IPS-20b (cell line): ENCODE measurements at regions not wholly inside any gene's neighbourhood (a gene's known extent, or its start where the extent isn't known, plus 50 kb on each side); places are given as distances from the start of the nearest gene placed in this dataset.

Experiments
- H3K27ac ChIP-seq: one replicate; pipeline ENCODE4 v1.5.1; 2013; ENCODE audit warnings: low read length
- H3K27me3 ChIP-seq: 2 replicates; pipeline ENCODE4 v1.6.1; 2013; ENCODE audit warnings: mild to moderate bottlenecking, low read length, inconsistent platforms; ENCODE audit not compliant: insufficient read depth
- H3K36me3 ChIP-seq: 2 replicates; pipeline ENCODE4 v1.6.1; 2013; ENCODE audit warnings: low read depth, mild to moderate bottlenecking, inconsistent platforms, low read length, moderate library complexity; ENCODE audit not compliant: insufficient read depth
- H3K4me1 ChIP-seq: 2 replicates; pipeline ENCODE4 v1.6.1; 2013; ENCODE audit warnings: mild to moderate bottlenecking, control low read depth, inconsistent platforms, low read length, moderate library complexity; ENCODE audit not compliant: insufficient read depth
- H3K4me3 ChIP-seq: 2 replicates; pipeline ENCODE4 v1.5.1; 2013; ENCODE audit warnings: mild to moderate bottlenecking, low read length, inconsistent platforms
- H3K9ac ChIP-seq: 2 replicates; pipeline ENCODE4 v1.6.1; 2013; ENCODE audit warnings: low read depth, mild to moderate bottlenecking, inconsistent platforms, low read length, moderate library complexity
- H3K9me3 ChIP-seq: 2 replicates; pipeline ENCODE4 v1.6.1; 2013; ENCODE audit warnings: mild to moderate bottlenecking, low read depth, low read length, inconsistent platforms; ENCODE audit not compliant: insufficient read depth

DNA sequence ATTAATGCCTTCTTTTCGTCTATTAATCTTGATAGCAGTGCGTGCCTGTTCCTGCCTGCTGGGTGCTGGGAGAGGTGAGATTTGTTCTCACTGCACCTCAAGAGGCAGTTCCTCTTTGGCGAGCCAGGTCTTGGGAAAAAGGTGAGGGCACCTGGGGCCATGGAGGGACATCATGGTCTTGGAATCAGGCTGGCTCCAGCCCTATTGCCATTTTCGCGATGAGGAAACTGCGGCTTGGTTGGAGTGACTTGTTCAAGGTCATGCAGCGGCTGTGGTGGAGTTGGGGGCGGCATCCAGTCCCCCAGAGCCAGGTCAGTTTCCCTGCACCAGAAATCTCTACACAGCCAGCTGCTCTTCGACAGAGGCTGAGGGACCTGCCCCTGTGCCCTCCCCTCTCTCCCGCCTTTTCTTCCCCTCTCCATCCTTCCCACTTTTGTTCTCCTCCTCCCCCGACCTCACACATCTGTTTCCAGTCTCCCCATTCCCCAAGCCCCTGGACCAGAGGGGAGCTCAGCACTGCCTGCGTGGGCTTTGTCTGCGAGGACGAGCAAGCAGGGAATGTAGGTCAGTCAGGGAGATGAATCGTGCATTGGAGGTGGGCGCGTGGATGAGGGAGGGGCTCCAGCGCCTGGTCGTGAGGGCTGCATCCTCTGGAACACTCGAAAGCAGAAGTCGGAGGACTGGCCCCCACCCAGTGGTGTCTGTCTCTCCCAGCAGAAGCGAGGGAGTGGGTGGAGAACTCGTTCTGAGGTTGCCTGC, 135.1 kb downstream of the ACTL8 start:
- H3K9ac ChIP-seq, result no peak overlapping the region; the same call in 1 of the 2 replicates
- no peaks in the 10 kb centered on the region for H3K4me1 ChIP-seq
- no peaks in the 10 kb centered on the region for H3K9me3 ChIP-seq
- no peak overlapping the region for H3K27ac ChIP-seq
- H3K4me3 ChIP-seq, result no peak overlapping the region
- H3K36me3 ChIP-seq, result no peaks in the 10 kb centered on the region
- peaks cover 18% of the 10 kb centered on the region for H3K27me3 ChIP-seq

DNA sequence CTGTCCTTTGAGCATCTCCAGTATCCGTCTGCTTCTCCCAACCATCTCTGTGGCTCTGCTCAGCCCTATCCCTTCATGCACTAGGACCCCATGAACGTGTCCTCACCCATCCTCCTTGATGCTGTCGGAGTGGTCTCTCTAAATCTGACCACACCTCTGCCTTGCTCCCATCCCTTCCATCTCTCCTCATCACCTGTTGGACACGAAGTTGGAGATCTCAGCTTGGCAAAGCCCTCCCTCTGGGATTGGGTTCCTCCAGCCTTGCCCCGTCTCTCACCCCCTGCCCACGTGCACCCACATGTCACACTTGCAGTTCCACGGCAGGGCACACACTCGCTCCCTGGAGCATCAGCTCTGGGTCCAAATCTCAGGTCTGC, 135.7 kb downstream of the ACTL8 start:
- no peak overlapping the region for H3K4me3 ChIP-seq
- H3K27me3 ChIP-seq, result peaks cover 18% of the 10 kb centered on the region
- no peaks in the 10 kb centered on the region for H3K36me3 ChIP-seq
- no peaks in the 10 kb centered on the region for H3K4me1 ChIP-seq
- no peak overlapping the region for H3K9ac ChIP-seq
- no peak overlapping the region for H3K27ac ChIP-seq
- H3K9me3 ChIP-seq, result no peaks in the 10 kb centered on the region

DNA sequence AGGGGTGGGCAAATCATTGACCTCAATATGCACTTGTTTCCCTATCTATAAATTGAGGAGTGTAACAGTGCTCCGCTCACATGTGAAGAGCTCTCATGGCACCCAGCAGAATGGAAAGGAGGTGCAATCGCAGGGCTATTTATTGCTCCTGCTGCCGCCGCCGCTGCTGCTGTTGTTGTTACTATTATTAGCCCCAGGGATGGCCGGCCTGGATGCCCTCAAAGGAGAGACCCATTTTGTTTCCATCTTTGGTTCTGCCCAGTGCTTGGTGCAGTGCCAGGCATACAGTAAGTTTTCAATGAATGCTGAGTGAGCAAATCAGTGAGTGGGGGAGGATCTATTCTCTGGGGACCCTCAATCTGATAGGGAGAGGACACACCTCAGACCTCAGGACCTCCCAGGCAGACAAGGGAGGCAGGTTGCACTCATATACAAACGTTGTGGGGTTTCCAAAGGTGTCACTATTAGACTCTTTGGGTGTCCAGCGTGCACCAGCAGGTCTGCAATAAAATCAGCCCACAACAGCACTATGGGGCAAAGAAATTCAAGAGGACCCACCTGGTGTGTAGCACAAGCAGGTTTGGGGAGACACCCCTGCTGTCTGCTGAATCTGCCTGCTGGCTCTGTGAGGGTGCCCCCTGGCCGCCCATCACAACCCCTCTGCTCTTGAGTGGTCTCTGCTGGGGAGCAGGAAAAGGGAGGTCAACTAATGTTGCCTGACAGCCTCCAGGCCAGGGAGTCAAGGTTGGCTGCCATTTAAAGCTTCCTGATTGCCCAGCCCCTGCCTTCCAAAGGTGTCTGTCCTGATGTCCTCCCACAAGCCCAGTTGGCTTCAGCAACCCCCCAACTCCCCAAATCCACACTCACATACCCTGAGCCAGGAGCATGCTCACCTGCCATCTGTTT, 136.3 kb downstream of the ACTL8 start:
- Histone ChIP-seq H3K9ac (no peak overlapping the region), H3K36me3 (no peaks in the 10 kb centered on the region), H3K4me3 (no peak overlapping the region), H3K9me3 (no peaks in the 10 kb centered on the region), H3K27ac (no peak overlapping the region), H3K4me1 (no peaks in the 10 kb centered on the region), H3K27me3 (peaks cover 18% of the 10 kb centered on the region)

DNA sequence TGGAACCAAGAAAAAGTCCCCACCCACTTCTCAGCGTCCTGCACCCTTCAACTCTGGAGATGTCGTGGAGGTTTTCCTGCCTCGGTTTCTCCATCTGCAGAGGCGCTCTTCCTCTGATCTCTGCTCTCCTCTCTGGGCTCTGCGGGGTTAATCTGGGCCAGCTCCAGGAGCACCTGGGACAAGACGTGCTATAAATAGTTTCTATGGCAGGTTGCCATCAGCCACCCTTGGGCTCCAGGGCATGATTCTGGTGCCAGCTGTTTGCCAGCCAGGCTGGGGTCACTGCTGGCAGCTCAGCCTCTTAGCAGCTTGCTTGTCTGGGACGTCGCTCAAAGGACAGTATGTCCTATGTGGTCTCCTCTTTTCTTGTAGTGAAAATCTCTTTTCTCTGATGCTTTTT, 137.1 kb downstream of the ACTL8 start:
- Histone ChIP-seq H3K4me1 (no peaks in the 10 kb centered on the region), H3K27me3 (peaks cover 18% of the 10 kb centered on the region)

DNA sequence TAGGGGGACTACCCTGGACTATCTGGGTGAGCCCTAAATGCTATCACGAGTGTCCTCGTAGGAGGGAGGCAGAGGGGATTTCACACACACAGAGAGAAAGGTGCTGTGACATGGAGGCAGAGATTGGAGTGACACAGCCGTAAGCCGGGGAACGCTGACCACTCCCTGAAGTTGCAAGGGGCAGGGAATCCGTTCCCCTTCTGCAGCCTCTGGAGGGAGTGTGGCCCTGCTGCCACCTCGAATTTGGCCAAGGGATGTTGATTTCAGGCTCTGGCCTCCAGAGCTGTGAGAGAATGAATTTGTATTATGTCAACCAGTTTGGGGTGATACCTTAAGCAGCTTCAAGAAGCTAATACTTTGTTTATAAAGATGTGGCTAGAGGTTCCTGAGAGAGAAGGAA, 137.7 kb downstream of the ACTL8 start:
- no peak overlapping the region for H3K4me3 ChIP-seq
- H3K36me3 ChIP-seq, result no peaks in the 10 kb centered on the region
- peaks cover 18% of the 10 kb centered on the region for H3K27me3 ChIP-seq
- H3K4me1 ChIP-seq, result no peaks in the 10 kb centered on the region
- H3K27ac ChIP-seq, result no peak overlapping the region
- H3K9ac ChIP-seq, result no peak overlapping the region
- H3K9me3 ChIP-seq, result no peaks in the 10 kb centered on the region

More for the DNA sequence above, 137.1 kb downstream of the ACTL8 start:
- Histone ChIP-seq H3K9me3 (no peaks in the 10 kb centered on the region), H3K9ac (no peak overlapping the region), H3K4me3 (no peak overlapping the region), H3K27ac (no peak overlapping the region), H3K36me3 (no peaks in the 10 kb centered on the region)

DNA sequence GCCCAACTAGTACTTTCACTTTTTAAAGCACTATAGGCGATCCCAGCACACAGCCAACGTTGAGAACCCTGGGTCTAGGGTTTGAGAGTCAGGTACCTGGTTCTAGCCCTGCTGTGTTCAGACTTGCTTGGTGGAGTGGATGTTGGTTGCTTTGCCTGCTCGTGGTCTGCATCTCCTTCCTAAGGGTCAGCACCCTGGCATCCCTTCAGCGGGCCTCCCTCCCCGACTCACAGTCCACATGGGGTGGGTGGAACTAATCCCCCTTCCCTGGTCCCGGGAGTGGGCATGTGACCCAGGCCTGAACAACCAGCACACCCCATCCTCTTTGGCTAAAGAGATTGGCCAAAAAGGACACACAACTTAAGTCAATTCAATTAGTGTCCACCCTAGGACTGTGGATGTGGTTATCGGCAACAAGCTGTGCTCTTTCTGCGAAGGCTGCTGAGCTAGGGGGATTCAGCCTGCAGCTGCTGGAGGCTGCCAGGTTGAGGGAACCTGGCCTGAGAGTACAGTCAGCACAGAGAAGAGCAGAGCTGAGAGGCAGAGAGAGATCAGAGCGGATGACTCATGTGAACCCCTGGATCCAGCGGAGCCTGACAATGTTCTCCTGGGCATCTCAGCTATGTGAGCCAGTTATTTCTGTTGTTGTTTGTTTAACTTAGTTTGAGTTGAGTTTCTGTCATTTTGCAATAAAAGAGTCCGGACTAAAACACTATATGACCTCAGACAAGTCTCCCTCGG, 138.9 kb downstream of the ACTL8 start:
- Histone ChIP-seq H3K27me3 (peaks cover 24% of the 10 kb centered on the region), H3K27ac (no peak overlapping the region), H3K4me1 (no peaks in the 10 kb centered on the region), H3K9ac (no peak overlapping the region), H3K4me3 (no peak overlapping the region), H3K36me3 (no peaks in the 10 kb centered on the region), H3K9me3 (no peaks in the 10 kb centered on the region)

DNA sequence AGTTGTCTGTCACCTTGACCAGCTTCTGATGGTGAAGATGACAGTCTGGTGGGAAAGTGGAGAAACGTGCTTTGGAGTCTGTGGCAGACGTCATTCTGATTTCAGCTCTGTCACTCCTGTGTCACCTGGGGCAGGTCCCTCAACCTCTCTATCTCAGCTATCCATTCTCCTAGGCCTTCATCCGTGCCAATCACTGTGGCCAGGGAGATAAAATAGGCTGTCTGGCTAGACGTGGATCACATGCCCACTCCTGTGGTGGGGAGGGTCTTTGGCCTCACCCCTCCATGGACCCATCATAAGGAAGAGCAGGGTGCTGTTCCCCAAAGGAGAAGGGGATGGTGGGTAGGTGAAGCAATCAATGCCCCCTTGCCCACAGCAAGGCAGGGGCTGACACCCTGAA, 140.3 kb downstream of the ACTL8 start:
- Histone ChIP-seq H3K9ac (no peak overlapping the region), H3K27ac (no peak overlapping the region), H3K27me3 (peaks cover 17% of the 10 kb centered on the region), H3K9me3 (no peaks in the 10 kb centered on the region), H3K4me1 (no peaks in the 10 kb centered on the region), H3K36me3 (no peaks in the 10 kb centered on the region), H3K4me3 (no peak overlapping the region)

DNA sequence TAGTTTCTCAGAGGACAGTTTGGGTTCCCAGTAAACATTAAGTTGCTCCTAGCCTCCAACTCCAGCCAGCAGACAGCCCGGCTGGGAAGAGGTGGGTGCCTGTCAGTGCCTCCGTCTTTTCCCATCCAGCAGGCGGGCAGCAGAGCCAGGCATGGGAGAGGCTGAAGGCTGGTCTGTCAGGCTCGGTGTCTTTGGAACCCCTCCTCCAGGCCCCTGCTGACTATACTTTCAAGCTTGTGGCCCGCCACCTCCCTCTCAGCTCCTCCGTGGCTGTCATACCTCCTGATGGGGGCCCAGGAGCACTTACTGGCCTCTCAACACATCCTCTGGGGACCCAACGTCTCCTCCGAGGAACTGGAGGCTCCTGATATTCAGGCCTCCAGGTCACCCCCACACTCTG, 140.9 kb downstream of the ACTL8 start:
- Histone ChIP-seq H3K36me3 (no peaks in the 10 kb centered on the region), H3K4me1 (no peaks in the 10 kb centered on the region), H3K27me3 (peaks cover 11% of the 10 kb centered on the region), H3K9me3 (no peaks in the 10 kb centered on the region), H3K27ac (no peak overlapping the region), H3K9ac (no peak overlapping the region), H3K4me3 (no peak overlapping the region)

DNA sequence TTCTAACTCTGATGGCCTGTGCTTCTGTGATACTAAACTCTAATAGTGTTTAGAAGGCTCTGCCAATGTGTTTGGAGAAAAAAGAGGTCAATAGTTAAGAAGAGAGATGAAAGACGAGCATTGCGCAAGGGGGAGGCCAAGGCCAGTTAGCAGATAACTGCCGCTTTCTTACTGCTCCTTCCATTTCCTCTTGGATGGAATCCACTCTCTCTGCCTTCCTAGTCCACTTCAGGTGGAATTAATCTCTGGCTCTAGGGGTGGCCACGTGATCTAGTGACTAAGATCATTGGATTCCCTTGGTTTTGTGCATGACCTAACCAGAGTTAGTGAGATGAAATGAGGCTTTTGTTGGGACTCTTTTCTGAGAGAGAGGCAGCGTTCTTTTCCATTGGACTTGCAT, 148.3 kb downstream of the ACTL8 start:
- Histone ChIP-seq H3K4me3 (no peak overlapping the region), H3K36me3 (no peaks in the 10 kb centered on the region), H3K9me3 (no peaks in the 10 kb centered on the region; the same call in 1 of the 2 replicates), H3K27ac (no peak overlapping the region), H3K27me3 (peaks cover 17% of the 10 kb centered on the region; the same call in 1 of the 2 replicates), H3K9ac (no peak overlapping the region), H3K4me1 (no peaks in the 10 kb centered on the region)

DNA sequence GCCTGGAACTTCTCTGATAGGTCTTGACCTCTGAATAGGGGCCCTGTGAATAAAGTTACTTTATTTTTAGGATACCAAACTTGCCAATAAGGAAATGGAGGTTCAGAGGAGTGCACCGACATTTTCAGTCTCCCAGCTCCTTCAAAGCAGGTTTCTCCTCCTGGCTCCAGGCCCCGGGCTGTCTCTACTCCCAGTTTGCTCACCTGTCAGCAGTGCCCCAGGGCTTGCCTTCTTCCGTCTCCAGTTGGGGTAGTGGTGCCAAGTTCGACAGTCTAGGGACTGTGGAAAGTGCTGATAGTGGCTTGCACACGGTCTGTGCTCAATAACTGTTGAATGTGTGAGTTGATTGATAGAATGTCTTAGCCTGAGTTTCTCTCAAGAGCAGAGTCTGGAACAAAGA, 149.2 kb downstream of the ACTL8 start:
- Histone ChIP-seq H3K4me3 (no peak overlapping the region), H3K27ac (no peak overlapping the region), H3K9ac (no peak overlapping the region), H3K9me3 (no peaks in the 10 kb centered on the region; the same call in 1 of the 2 replicates), H3K4me1 (no peaks in the 10 kb centered on the region), H3K27me3 (peaks cover 10% of the 10 kb centered on the region; the same call in 1 of the 2 replicates), H3K36me3 (no peaks in the 10 kb centered on the region)

DNA sequence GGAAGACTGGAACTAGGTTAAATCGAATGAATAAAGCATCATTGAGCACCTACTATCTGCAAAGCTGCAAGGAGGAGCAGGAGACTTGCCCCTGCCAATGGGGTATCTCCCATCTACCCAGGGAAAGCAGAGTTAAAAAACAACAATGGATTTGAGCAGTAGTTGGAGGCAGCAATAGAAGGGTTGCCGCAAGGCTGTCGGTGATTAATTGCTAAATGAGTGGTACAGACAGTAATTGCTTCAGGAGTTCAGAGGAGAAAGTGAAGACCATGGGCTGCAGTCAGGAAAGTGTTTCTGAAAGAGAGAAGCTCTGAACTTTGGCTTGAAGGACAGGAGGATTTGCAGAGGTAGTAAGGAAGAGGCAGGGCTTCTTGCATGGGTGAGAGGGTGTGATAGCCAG, 152.9 kb downstream of the ACTL8 start:
- no peaks in the 10 kb centered on the region; the same call in 1 of the 2 replicates for H3K9me3 ChIP-seq
- no peak overlapping the region for H3K27ac ChIP-seq
- no peaks in the 10 kb centered on the region for H3K36me3 ChIP-seq
- H3K4me1 ChIP-seq, result peaks cover 9% of the 10 kb centered on the region; the same call in 1 of the 2 replicates
- no peaks in the 10 kb centered on the region; the same call in 1 of the 2 replicates for H3K27me3 ChIP-seq
- H3K9ac ChIP-seq, result no peak overlapping the region
- no peak overlapping the region for H3K4me3 ChIP-seq
